Loucy (cell line): ENCODE measurements at regions not wholly inside any gene's neighbourhood (a gene's known extent, or its start where the extent isn't known, plus 50 kb on each side); places are given as distances from the start of the nearest gene placed in this dataset.

Experiments
- H2AFZ ChIP-seq: fragments of 200-600 bp; sonication (generic); 2 replicates; pipeline ENCODE4 v1.6.0; 2016; ENCODE audit warnings: antibody characterized with exemption, mild to moderate bottlenecking, low read length, moderate library complexity
- H3F3A ChIP-seq: fragments of 200-600 bp; 2 replicates; pipeline ENCODE4 v1.6.0; 2016; ENCODE audit warnings: antibody characterized with exemption, low read depth, mild to moderate bottlenecking
- H3K27me3 ChIP-seq: fragments of 200-600 bp; sonication (generic); 2 replicates; pipeline ENCODE4 v1.6.1; 2014; ENCODE audit warnings: low read length, mild to moderate bottlenecking; ENCODE audit not compliant: insufficient read depth, poor library complexity, severe bottlenecking
- H3K36me3 ChIP-seq: fragments of 200-600 bp; sonication (generic); 2 replicates; pipeline ENCODE4 v1.6.1; 2016; ENCODE audit warnings: low read length; ENCODE audit not compliant: insufficient read depth
- H3K4me1 ChIP-seq: fragments of 200-600 bp; sonication (generic); 2 replicates; pipeline ENCODE4 v1.5.1; 2014; ENCODE audit warnings: low read length, mild to moderate bottlenecking; ENCODE audit not compliant: insufficient read depth, poor library complexity, severe bottlenecking
- H3K4me2 ChIP-seq: fragments of 200-600 bp; sonication (generic); 2 replicates; pipeline ENCODE4 v1.6.0; 2014; ENCODE audit warnings: antibody characterized with exemption, low read length, low read depth, mild to moderate bottlenecking; ENCODE audit not compliant: poor library complexity, severe bottlenecking
- H3K4me3 ChIP-seq: fragments of 200-600 bp; sonication (generic); 2 replicates; pipeline ENCODE4 v1.5.1; 2014; ENCODE audit warnings: low read length, mild to moderate bottlenecking, mixed read lengths; ENCODE audit not compliant: poor library complexity, severe bottlenecking
- H3K79me2 ChIP-seq: fragments of 200-600 bp; sonication (generic); 2 replicates; pipeline ENCODE4 v1.6.1; 2014; ENCODE audit warnings: low read length; ENCODE audit not compliant: insufficient read depth
- H3K9ac ChIP-seq: fragments of 200-600 bp; sonication (generic); 2 replicates; pipeline ENCODE4 v1.6.0; 2014; ENCODE audit warnings: mild to moderate bottlenecking, low read depth, low read length, moderate library complexity; ENCODE audit not compliant: poor library complexity, severe bottlenecking
- H3K9me2 ChIP-seq: fragments of 200-600 bp; sonication (generic); replicated peaks from 2 replicates; pipeline ENCODE4 v1.6.1; 2016; ENCODE audit warnings: low read depth, low read length, mixed read lengths
- H3K9me3 ChIP-seq: fragments of 200-600 bp; sonication (generic); 2 replicates; pipeline ENCODE4 v1.6.1; 2014; ENCODE audit warnings: mild to moderate bottlenecking, antibody characterized with exemption, low read length, low read depth; ENCODE audit not compliant: insufficient read depth
- H4K20me1 ChIP-seq: fragments of 200-600 bp; sonication (generic); 2 replicates; pipeline ENCODE4 v1.6.0; 2014; ENCODE audit warnings: antibody characterized with exemption, low read length, mild to moderate bottlenecking; ENCODE audit not compliant: insufficient read depth, poor library complexity, severe bottlenecking
- EZH2phosphoT487 ChIP-seq: fragments of 200-600 bp; IDR thresholded peaks from 2 replicates; pipeline ENCODE4 v1.6.1; 2018; ENCODE audit warnings: antibody characterized with exemption, mild to moderate bottlenecking, moderate library complexity, borderline replicate concordance
- TF ChIP-seq, protein P1 (sequence below): fragments of 200-600 bp; sonication (generic); conservative IDR thresholded peaks from 2 replicates; pipeline ENCODE4 v1.5.1; 2014; ENCODE audit warnings: mild to moderate bottlenecking, antibody characterized with exemption, low read length

DNA sequence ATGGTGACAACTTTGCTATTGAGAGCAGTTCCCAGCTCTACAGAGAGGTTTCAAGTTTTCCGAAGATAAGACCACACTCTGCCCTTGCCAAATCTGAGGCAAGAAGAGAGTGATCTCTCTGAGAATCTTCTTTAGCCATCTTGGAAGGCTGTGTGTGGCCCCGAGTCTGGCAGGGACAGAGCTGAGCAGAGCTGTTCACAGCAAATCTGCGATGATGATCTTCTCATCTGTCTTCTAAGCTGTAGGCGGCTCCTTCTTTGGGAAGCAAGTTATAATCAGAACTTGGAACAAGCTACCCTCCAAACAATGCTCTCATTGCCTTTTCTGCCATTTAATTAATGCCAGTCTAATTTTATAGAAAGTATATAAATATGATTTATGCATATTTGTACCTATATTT lies 379.0 kb upstream of the MEF2C start:
- H4K20me1 ChIP-seq: no peaks in the 10 kb centered on the region

DNA sequence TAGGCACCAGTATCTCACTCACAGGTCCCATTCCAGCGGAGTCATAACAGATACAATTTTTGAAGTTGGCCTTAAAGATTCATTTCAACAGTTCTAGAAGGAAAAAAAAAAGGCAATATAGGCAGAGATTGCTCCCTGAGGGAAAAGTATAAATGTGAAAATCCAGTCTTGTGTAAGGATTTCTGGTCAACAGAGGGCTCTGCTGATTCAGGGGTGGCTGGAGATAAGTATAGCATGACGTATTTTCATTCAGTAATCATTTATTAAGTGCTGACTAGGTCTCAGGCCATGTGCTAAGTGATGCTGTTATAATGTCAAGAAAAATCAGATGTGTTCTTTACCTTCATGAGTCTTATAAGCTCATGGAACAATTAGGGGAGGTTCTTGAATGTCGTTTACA lies 377.3 kb upstream of the MEF2C start:
- Histone ChIP-seq H3K4me2 (no peak overlapping the region), H3K4me1 (peaks cover 11% of the 10 kb centered on the region), H2AFZ (no peak overlapping the region), H3K9me2 (no peaks in the 10 kb centered on the region), H3K9me3 (no peaks in the 10 kb centered on the region), H3K4me3 (no peak overlapping the region), H4K20me1 (no peaks in the 10 kb centered on the region), H3F3A (no peaks in the 10 kb centered on the region), H3K79me2 (no peaks in the 10 kb centered on the region), H3K9ac (no peak overlapping the region), H3K36me3 (no peaks in the 10 kb centered on the region), H3K27me3 (no peaks in the 10 kb centered on the region)
- TF ChIP-seq, protein P1, sequence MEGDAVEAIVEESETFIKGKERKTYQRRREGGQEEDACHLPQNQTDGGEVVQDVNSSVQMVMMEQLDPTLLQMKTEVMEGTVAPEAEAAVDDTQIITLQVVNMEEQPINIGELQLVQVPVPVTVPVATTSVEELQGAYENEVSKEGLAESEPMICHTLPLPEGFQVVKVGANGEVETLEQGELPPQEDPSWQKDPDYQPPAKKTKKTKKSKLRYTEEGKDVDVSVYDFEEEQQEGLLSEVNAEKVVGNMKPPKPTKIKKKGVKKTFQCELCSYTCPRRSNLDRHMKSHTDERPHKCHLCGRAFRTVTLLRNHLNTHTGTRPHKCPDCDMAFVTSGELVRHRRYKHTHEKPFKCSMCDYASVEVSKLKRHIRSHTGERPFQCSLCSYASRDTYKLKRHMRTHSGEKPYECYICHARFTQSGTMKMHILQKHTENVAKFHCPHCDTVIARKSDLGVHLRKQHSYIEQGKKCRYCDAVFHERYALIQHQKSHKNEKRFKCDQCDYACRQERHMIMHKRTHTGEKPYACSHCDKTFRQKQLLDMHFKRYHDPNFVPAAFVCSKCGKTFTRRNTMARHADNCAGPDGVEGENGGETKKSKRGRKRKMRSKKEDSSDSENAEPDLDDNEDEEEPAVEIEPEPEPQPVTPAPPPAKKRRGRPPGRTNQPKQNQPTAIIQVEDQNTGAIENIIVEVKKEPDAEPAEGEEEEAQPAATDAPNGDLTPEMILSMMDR: no peak
- TF ChIP-seq EZH2phosphoT487: no peak

More for the DNA sequence above, 379.0 kb upstream of the MEF2C start:
- TF ChIP-seq, protein P1: no peak
- TF ChIP-seq EZH2phosphoT487: no peak
- H3F3A ChIP-seq: no peaks in the 10 kb centered on the region
- peaks cover 10% of the 10 kb centered on the region for H3K4me1 ChIP-seq
- no peak overlapping the region for H3K9ac ChIP-seq
- H3K9me3 ChIP-seq: no peaks in the 10 kb centered on the region
- H3K9me2 ChIP-seq: no peaks in the 10 kb centered on the region
- no peak overlapping the region for H2AFZ ChIP-seq
- no peaks in the 10 kb centered on the region for H3K27me3 ChIP-seq
- H3K4me3 ChIP-seq: no peak overlapping the region
- no peaks in the 10 kb centered on the region for H3K79me2 ChIP-seq
- H3K4me2 ChIP-seq: no peak overlapping the region
- H3K36me3 ChIP-seq: no peaks in the 10 kb centered on the region

DNA sequence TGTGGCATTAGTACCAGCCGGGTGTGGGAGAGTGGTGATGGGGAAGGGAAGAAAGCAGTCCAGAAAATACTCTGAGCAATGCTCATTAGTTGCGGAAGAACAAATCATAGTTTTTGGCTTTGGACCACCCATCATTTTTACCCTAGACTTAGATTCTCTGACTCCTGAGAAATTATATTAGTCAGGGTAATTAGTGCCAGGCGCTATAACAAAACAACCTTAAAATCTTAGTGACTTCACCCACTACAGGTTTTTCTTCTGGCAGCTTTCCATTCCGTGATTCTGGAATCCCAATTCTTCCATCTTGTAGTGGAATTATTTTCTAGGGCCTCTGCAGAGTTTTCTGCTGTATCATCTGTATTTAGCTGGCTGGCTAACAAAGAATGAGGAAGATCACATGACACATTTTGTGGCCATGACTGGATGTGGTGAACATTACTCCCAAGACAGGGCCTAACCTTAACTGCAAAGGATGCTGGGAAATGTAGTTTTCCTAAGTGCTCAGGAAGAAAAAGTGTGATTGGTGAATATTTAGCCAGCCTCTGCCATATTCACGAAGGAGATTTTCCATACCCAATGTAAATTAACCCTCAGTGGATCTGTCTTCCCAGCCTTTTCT lies 373.0 kb upstream of the MEF2C start:
- Histone ChIP-seq H3K27me3 (no peaks in the 10 kb centered on the region), H3K9me2 (no peaks in the 10 kb centered on the region), H3K9ac (no peak overlapping the region), H2AFZ (no peak overlapping the region), H3K4me2 (no peak overlapping the region), H4K20me1 (no peaks in the 10 kb centered on the region), H3K4me3 (no peak overlapping the region), H3F3A (no peaks in the 10 kb centered on the region), H3K79me2 (no peaks in the 10 kb centered on the region), H3K36me3 (no peaks in the 10 kb centered on the region), H3K9me3 (no peaks in the 10 kb centered on the region), H3K4me1 (peaks cover 10% of the 10 kb centered on the region)
- TF ChIP-seq EZH2phosphoT487: no peak
- TF ChIP-seq, protein P1: no peak
